Cardiac muscle cell (in vitro differentiated cells and primary cell): ENCODE measurements at regions not wholly inside any gene's neighbourhood (a gene's known extent, or its start where the extent isn't known, plus 50 kb on each side); places are given as distances from the start of the nearest gene placed in this dataset.

Experiments used
- DNase-seq, 2 donors: peaks; one replicate each; pipeline versions ENCODE4 v3.0.0 to v3.0.0-alpha.2; 2010 to 2017; ENCODE audit warnings: low read depth in 1 of 2, low spot score in 1 of 2
- H3K27ac ChIP-seq: fragments of 200-600 bp; sonication (generic); 2 replicates; pipeline ENCODE4 v1.5.1; 2016
- H3K27me3 ChIP-seq: fragments of 200-600 bp; sonication (generic); 2 replicates; pipeline ENCODE4 v1.6.0; 2016; ENCODE audit warnings: control low read depth
- H3K36me3 ChIP-seq: fragments of 200-600 bp; sonication (generic); 2 replicates; pipeline ENCODE4 v1.5.1; 2016; ENCODE audit warnings: control low read depth
- H3K4me1 ChIP-seq: fragments of 200-600 bp; sonication (generic); 2 replicates; pipeline ENCODE4 v1.8.1; 2017; ENCODE audit warnings: low read depth, mild to moderate bottlenecking, mixed run types
- H3K4me3 ChIP-seq: fragments of 200-600 bp; sonication (generic); 2 replicates; pipeline ENCODE4 v1.5.1; 2016; ENCODE audit warnings: mild to moderate bottlenecking
- H3K9me3 ChIP-seq: fragments of 200-600 bp; sonication (generic); 2 replicates; pipeline ENCODE4 v1.5.1; 2017; ENCODE audit warnings: low read depth, mild to moderate bottlenecking, control low read depth
- CTCF ChIP-seq: IDR thresholded peaks from 2 replicates; pipeline ENCODE4 v1.5.1; 2012; ENCODE audit warnings: low read depth, mild to moderate bottlenecking, low read length

DNA sequence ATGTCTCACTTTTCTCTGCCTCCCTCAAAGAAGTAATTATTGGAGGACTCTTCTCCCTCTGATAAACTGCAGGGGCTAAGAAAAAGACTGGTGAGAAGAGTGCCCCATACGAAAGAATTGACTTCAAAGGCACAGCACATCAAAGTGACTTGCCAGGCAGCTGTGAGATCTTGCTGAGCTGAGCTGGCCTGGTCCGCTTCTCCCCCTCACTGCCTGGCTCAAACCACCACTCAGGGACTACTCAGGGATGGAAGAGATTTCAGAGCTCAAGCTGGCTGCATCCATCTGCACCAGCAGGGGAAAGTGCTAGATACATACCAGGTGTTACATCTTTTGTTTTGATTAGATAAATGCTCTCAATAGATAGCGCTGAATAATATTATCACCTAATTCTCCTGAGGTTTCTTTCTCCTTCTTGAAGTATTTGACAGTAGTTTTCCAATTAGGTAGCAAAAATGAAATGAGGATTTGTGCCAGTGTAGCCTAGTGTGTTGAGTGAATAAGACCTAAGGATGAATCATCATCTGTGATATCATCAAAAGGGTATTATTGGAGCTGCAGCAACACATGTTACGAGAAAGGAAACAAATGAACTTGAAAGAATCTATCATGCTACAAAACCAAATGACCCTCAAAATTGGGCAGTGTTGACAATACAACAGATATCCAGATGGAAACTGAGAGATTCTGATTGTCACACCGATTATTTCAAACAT is 379.8 kb downstream of the TBC1D4 start:
- H3K4me3 ChIP-seq, result no peak overlapping the region
- no peak for TF ChIP-seq CTCF
- H3K27ac ChIP-seq, result no peak overlapping the region
- H3K4me1 ChIP-seq, result no peaks in the 10 kb centered on the region
- no peaks in the 10 kb centered on the region for H3K27me3 ChIP-seq
- DNase-seq, result peak; percentile 8 to 14
- no peaks in the 10 kb centered on the region for H3K9me3 ChIP-seq
- H3K36me3 ChIP-seq, result no peaks in the 10 kb centered on the region

DNA sequence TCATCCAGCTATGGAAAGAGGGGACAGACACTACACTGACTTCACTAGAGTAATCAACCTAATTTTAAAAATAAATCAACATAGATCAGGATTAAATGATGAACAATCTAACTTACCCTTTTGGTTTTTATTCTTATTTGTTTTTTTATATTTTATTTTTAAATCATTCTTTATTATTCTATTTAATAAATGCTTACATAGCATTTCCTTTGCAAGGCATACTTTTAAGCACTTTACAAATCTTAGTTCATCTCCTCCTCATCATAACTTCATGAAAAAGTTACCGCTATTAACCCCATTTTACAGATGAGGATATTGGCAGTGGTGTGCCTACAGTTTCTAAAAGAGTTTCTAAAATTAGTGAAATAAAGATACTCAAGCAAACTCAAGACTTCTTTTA is 380.6 kb downstream of the TBC1D4 start:
- H3K4me3 ChIP-seq, result no peak overlapping the region
- H3K9me3 ChIP-seq, result no peaks in the 10 kb centered on the region
- no peak for DNase-seq
- H3K36me3 ChIP-seq, result no peaks in the 10 kb centered on the region
- no peaks in the 10 kb centered on the region for H3K27me3 ChIP-seq
- TF ChIP-seq CTCF, result no peak
- H3K4me1 ChIP-seq, result no peaks in the 10 kb centered on the region
- no peak overlapping the region for H3K27ac ChIP-seq

DNA sequence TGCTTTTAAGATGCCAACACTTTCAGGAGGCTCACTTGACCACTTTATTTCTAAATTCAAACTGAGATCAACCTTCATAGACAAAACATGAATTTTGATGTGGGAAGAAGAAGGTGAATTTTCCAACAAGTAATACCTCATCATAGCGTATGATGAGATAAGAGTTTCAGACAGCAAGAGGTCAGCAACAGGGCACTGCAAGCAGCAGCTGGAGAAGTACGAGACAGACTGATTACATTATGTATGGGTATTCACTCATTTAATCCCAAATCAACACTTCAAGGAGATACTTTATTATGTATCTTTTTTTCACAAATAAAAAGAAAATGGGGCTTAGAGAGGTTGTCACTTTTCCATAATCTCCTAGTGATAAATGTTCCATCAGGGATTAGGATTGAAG is 389.8 kb downstream of the TBC1D4 start:
- Histone ChIP-seq H3K27me3 (no peaks in the 10 kb centered on the region), H3K27ac (peak overlapping the region; percentile 55), H3K4me3 (no peak overlapping the region), H3K36me3 (no peaks in the 10 kb centered on the region), H3K4me1 (peaks cover 18% of the 10 kb centered on the region), H3K9me3 (no peaks in the 10 kb centered on the region)
- no peak for TF ChIP-seq CTCF
- no peak for DNase-seq

- no peak for TF ChIP-seq CTCF
- Histone ChIP-seq H3K27me3 (no peaks in the 10 kb centered on the region), H3K36me3 (no peaks in the 10 kb centered on the region), H3K4me1 (peaks cover 18% of the 10 kb centered on the region), H3K9me3 (no peaks in the 10 kb centered on the region), H3K27ac (peak overlapping the region; percentile 55), H3K4me3 (no peak overlapping the region)
- peak in 1 of 2 donors; percentile 50 for DNase-seq
Measured at GRCh38 chr13:75091718-75092117, 390.3 kb downstream of the TBC1D4 start.

DNA sequence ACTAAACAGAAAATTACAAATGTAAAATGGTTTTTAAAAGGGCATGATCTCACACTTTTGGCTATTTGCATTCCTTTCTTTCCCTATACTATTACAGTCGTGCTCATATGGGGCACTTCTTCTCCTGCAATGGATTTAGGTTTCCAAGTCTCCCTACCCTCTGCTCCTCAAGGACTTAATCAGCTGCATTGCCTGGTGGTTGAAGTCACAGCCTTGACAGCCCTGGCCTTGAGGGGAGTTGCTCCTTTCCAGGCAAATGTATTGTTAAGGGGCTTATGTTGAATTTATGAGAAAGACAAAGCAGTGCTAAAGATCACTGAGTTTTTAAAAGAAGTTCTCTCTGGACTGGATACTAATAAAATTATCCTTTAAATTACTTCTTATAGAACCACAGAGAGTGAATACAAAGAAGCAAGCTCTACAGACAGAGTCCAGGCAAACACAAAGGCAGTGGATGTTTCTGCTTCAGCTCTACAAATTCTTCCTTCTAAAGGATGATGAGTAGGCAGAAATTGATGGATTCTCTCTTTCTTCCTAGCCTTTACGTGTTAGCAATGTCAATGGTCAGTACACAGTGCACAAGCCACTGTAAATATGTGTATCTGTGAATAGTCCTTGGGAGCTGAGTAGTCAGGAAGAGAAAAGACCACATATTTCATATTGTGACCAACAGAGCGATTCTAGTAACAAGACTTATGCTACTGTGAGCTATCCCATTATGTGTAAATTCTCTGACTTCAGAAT is 390.9 kb downstream of the TBC1D4 start:
- no peak for DNase-seq
- Histone ChIP-seq H3K9me3 (no peaks in the 10 kb centered on the region), H3K27me3 (no peaks in the 10 kb centered on the region), H3K36me3 (no peaks in the 10 kb centered on the region), H3K4me3 (no peak overlapping the region), H3K4me1 (peaks cover 18% of the 10 kb centered on the region), H3K27ac (peak overlapping the region; percentile 55)
- TF ChIP-seq CTCF, result no peak
